GM12865 (cell line): ENCODE measurements at regions not wholly inside any gene's neighbourhood (a gene's known extent, or its start where the extent isn't known, plus 50 kb on each side); places are given as distances from the start of the nearest gene placed in this dataset.

Experiments
- DNase-seq: peaks from one replicate; pipeline ENCODE4 v3.0.0; 2010; ENCODE audit warnings: low read depth
- H3K4me3 ChIP-seq: 2 replicates; pipeline ENCODE4 v1.5.1; 2011; ENCODE audit warnings: mild to moderate bottlenecking, low read depth, low read length, control low read depth
- CTCF ChIP-seq: IDR thresholded peaks from 2 replicates; pipeline ENCODE4 v1.5.1; 2011; ENCODE audit warnings: low read length, control low read depth, low read depth, inconsistent platforms; ENCODE audit not compliant: insufficient read depth; ENCODE audit errors: missing control alignments

- H3K4me3 ChIP-seq: no peak overlapping the region
- no peak for TF ChIP-seq CTCF
- peak; percentile 58 for DNase-seq
Observed at GRCh38 chr13:42392716-42393572, 121.0 kb downstream of the AKAP11 start.

GRCh38 chr13:42393573-42394360, 121.8 kb downstream of the AKAP11 start:
- H3K4me3 ChIP-seq: no peak overlapping the region
- no peak for TF ChIP-seq CTCF
- DNase-seq: no peak

- no peak for DNase-seq
- no peak overlapping the region for H3K4me3 ChIP-seq
- no peak for TF ChIP-seq CTCF
Observed at GRCh38 chr13:42394361-42394708, 122.4 kb downstream of the AKAP11 start.

- DNase-seq: no peak
- TF ChIP-seq CTCF: no peak
- H3K4me3 ChIP-seq: no peak overlapping the region
Observed at GRCh38 chr13:42394711-42395085, 122.7 kb downstream of the AKAP11 start.

- H3K4me3 ChIP-seq: no peak overlapping the region
- TF ChIP-seq CTCF: no peak
- DNase-seq: no peak
Observed at GRCh38 chr13:42395086-42395821, 123.3 kb downstream of the AKAP11 start.

DNA sequence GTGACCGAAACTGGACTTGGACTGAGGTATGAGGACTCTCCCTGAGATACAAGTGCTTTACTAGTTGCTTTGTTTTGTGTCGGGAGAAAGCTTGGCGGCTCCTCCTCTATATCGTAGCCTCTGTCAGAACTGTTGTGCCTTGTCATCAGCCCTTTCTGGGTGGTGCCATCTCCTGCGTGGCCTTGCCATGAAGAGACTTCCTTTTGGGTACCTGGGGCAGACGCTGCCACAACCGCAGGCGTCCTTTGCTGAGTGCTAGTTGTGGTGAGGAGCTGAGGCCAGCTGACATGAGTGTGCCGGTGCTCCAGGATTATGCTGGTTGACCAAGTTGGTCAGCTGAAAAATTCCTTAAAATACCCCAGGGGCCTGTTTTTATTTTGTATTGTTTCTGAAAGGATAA, 124.5 kb downstream of the AKAP11 start:
- H3K4me3 ChIP-seq: peak overlapping the region; percentile 3; the same call in 1 of the 2 replicates
- no peak for TF ChIP-seq CTCF
- DNase-seq: peak; percentile 87
